ENCODE measurements at regions not wholly inside any gene's neighbourhood (a gene's known extent, or its start where the extent isn't known, plus 50 kb on each side); places are given as distances from the start of the nearest gene placed in this dataset.

DNA sequence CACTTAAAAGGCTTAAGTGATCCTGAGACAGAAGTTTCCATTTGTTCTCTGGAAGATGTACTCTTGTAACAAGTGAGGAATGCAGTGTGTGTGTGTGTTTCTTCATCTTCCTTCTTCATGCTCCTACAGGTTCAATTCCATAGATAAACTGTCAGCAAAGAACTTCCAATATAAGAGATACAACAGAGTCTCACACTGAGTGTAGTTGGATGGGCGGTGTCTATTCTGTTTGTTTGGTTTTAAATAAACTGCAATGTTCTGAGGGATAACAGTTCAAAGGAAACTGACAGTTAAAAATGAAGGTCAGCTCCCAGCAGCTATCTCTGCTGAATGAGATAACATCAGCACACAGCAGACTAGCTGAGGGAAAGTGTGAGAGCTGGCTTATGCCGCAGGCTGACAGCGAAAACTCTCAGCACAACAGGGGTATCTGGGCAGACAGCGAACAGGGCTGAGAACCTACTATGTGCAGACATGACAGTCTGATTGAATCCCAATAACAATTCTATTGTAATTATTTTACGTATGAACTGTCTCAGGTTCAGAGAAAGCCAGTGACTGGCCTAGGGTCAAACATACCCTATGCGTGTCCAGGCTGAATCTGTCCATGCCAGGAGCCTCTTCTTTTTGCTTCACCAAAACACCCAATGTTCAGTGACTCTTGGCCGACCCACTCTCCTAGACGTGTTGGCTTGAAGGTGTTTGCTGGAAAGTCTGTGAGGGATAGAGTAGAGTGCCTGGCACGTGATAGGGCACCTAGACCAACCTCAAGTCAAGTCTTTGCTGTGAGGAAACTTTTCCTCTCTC lies 201.9 kb upstream of the TRIB2 start:
- Histone ChIP-seq H3K9ac (ENCODE audit: low read length) (no peak overlapping the region), H3K4me3 (ENCODE audit: low read length) (no peak overlapping the region), H2AFZ (ENCODE audit: low read depth, low read length) (no peak overlapping the region), H4K20me1 (ENCODE audit: insufficient read depth, low read length) (no peaks in the 10 kb centered on the region), H3K79me2 (ENCODE audit: low read length) (no peaks in the 10 kb centered on the region), H3K9me3 (ENCODE audit: insufficient read depth, low read length) (no peaks in the 10 kb centered on the region), H3K4me2 (ENCODE audit: low read length) (no peak overlapping the region), H3K4me1 (ENCODE audit: low read length) (no peaks in the 10 kb centered on the region), H3K27ac (ENCODE audit: low read length) (no peak overlapping the region), H3K36me3 (replicated peaks; ENCODE audit: low read depth, low read length) (no peaks in the 10 kb centered on the region), H3K27me3 (ENCODE audit: low read depth, low read length) (peaks cover 7% of the 10 kb centered on the region; the same call in 1 of the 2 replicates)
- TF ChIP-seq, protein P1, sequence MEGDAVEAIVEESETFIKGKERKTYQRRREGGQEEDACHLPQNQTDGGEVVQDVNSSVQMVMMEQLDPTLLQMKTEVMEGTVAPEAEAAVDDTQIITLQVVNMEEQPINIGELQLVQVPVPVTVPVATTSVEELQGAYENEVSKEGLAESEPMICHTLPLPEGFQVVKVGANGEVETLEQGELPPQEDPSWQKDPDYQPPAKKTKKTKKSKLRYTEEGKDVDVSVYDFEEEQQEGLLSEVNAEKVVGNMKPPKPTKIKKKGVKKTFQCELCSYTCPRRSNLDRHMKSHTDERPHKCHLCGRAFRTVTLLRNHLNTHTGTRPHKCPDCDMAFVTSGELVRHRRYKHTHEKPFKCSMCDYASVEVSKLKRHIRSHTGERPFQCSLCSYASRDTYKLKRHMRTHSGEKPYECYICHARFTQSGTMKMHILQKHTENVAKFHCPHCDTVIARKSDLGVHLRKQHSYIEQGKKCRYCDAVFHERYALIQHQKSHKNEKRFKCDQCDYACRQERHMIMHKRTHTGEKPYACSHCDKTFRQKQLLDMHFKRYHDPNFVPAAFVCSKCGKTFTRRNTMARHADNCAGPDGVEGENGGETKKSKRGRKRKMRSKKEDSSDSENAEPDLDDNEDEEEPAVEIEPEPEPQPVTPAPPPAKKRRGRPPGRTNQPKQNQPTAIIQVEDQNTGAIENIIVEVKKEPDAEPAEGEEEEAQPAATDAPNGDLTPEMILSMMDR (IDR thresholded peaks at IDR 0.05; ENCODE audit: low read depth, low read length): no peak
- no peak for TF ChIP-seq EZH2phosphoT487 (IDR thresholded peaks at IDR 0.05; ENCODE audit: low read depth)

DNA sequence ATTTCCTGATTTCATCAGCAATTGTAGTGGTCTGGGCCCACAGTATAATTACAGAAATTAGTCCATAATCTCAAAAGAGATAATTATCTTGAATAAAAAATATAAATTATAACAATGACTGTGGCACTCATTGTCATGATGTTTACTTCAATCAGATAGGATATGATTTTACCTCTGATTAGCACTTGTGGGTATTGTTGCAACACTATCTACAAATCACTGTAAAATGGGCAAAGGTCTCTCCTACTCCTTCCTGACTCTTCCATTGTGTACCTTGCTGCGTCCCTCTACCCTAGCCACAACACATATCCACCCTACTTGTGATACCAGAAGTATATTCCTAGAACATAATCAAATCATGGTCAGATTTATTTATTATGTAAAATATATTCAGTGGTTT lies 200.9 kb upstream of the TRIB2 start:
- no peak overlapping the region for H3K27ac ChIP-seq (ENCODE audit: low read length)
- H3K27me3 ChIP-seq (ENCODE audit: low read depth, low read length): no peaks in the 10 kb centered on the region

DNA sequence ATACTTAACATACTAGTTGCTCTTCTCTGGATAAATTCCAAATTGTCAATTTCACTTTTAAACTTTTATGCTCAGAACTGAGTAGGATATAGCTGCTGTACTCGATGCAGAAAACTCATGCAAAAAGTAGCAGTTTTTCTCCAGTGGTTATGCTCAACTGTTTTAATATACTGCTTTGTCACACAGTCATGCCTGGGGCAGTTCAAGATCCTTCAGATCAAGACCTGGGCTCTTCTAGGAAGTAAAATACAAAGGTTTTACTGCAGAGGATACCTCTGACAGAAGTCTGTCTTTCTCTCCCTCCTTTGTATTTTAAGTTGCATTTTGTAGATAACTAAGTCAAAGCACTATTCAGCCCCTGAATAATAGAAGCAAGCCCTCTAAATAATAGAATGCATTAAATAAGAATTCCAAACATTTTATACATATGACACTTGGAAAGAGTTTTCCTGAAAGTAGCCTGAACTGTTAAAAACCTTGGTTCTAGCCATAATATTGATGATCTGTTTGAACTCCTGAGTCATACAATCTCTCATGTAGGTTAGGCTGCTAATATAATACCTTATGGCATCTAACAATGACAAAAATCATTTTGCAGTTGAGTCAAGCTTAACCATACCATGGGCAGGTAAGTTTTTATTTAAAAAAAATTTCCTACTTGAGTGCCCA lies 183.3 kb upstream of the TRIB2 start:
- Histone ChIP-seq H3K9me3 (ENCODE audit: insufficient read depth, low read length) (no peaks in the 10 kb centered on the region), H2AFZ (ENCODE audit: low read depth, low read length) (no peak overlapping the region), H3K79me2 (ENCODE audit: low read length) (no peaks in the 10 kb centered on the region), H4K20me1 (ENCODE audit: insufficient read depth, low read length) (no peaks in the 10 kb centered on the region), H3K4me1 (ENCODE audit: low read length) (no peaks in the 10 kb centered on the region), H3K27me3 (ENCODE audit: low read depth, low read length) (peaks cover 21% of the 10 kb centered on the region; the same call in 1 of the 2 replicates), H3K4me2 (ENCODE audit: low read length) (no peak overlapping the region), H3K27ac (ENCODE audit: low read length) (no peak overlapping the region), H3K36me3 (replicated peaks; ENCODE audit: low read depth, low read length) (no peaks in the 10 kb centered on the region), H3K9ac (ENCODE audit: low read length) (no peak overlapping the region), H3K4me3 (ENCODE audit: low read length) (no peak overlapping the region)
- TF ChIP-seq, protein P1 (IDR thresholded peaks at IDR 0.05; ENCODE audit: low read depth, low read length): no peak
- no peak for TF ChIP-seq EZH2phosphoT487 (IDR thresholded peaks at IDR 0.05; ENCODE audit: low read depth)

More for the DNA sequence above, 200.9 kb upstream of the TRIB2 start:
- Histone ChIP-seq H3K4me1 (ENCODE audit: low read length) (no peaks in the 10 kb centered on the region), H2AFZ (ENCODE audit: low read depth, low read length) (no peak overlapping the region), H3K4me3 (ENCODE audit: low read length) (no peak overlapping the region), H4K20me1 (ENCODE audit: insufficient read depth, low read length) (no peaks in the 10 kb centered on the region), H3K79me2 (ENCODE audit: low read length) (no peaks in the 10 kb centered on the region), H3K4me2 (ENCODE audit: low read length) (no peak overlapping the region), H3K9ac (ENCODE audit: low read length) (no peak overlapping the region), H3K9me3 (ENCODE audit: insufficient read depth, low read length) (no peaks in the 10 kb centered on the region), H3K36me3 (replicated peaks; ENCODE audit: low read depth, low read length) (no peaks in the 10 kb centered on the region)
- no peak for TF ChIP-seq EZH2phosphoT487 (IDR thresholded peaks at IDR 0.05; ENCODE audit: low read depth)
- TF ChIP-seq, protein P1 (IDR thresholded peaks at IDR 0.05; ENCODE audit: low read depth, low read length): no peak

- no peaks in the 10 kb centered on the region for H4K20me1 ChIP-seq (ENCODE audit: insufficient read depth, low read length)
- no peak overlapping the region for H3K9ac ChIP-seq (ENCODE audit: low read length)
- no peaks in the 10 kb centered on the region for H3K4me1 ChIP-seq (ENCODE audit: low read length)
- peaks cover 21% of the 10 kb centered on the region; the same call in 1 of the 2 replicates for H3K27me3 ChIP-seq (ENCODE audit: low read depth, low read length)
- H3K4me2 ChIP-seq (ENCODE audit: low read length): no peak overlapping the region
- H3K4me3 ChIP-seq (ENCODE audit: low read length): no peak overlapping the region
- H3K27ac ChIP-seq (ENCODE audit: low read length): no peak overlapping the region
- H2AFZ ChIP-seq (ENCODE audit: low read depth, low read length): no peak overlapping the region
- TF ChIP-seq, protein P1 (IDR thresholded peaks at IDR 0.05; ENCODE audit: low read depth, low read length): no peak
- TF ChIP-seq EZH2phosphoT487 (IDR thresholded peaks at IDR 0.05; ENCODE audit: low read depth): no peak
- H3K36me3 ChIP-seq (replicated peaks; ENCODE audit: low read depth, low read length): no peaks in the 10 kb centered on the region
- no peaks in the 10 kb centered on the region for H3K9me3 ChIP-seq (ENCODE audit: insufficient read depth, low read length)
- H3K79me2 ChIP-seq (ENCODE audit: low read length): no peaks in the 10 kb centered on the region
These were observed 182.0 kb upstream of the TRIB2 start for GRCh38 chr2:12534646-12535263.
